Activated CD8-positive, alpha-beta memory T cell treated with anti-CD3 and anti-CD28 coated beads for 4 hours (primary cell): ENCODE measurements at regions not wholly inside any gene's neighbourhood (a gene's known extent, or its start where the extent isn't known, plus 50 kb on each side); places are given as distances from the start of the nearest gene placed in this dataset.
"Not testable (repeated sequence)": the region's sequence is repeated elsewhere in the genome, so short reads cannot be mapped to it uniquely, and the experiment has no call there.

Experiments
- DNase-seq, 2 donors: peaks; one replicate each; pipeline ENCODE4 v3.0.0-alpha.2; 2020; ENCODE audit warnings: low read depth in 2 of 2

- not testable (repeated sequence) for DNase-seq
These were observed 321.7 kb downstream of the ZNF674 start for GRCh38 chrX:46223499-46223898.

DNA sequence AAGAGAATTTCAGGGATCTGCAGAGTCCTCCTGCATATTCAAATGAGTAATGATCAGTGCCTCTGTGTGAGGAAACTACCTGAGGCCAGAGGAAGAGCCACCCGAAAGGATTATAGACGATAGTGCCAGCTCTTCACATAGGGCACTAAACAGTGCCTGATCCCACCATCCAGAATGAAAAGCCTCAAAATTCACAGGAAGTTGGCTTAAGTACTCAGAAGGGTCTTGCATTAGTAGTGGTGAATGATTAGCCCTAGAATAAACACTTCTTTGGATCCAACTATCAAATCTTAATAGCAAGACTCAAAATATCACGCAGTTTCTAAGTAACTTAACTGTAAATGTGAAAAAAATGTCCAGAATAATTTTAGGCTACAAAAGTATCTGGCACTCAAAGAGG, 324.4 kb downstream of the ZNF674 start:
- no peak for DNase-seq

- no peak for DNase-seq
These were observed 326.8 kb downstream of the ZNF674 start for GRCh38 chrX:46218373-46218772.

GRCh38 chrX:46216406-46216805, 328.8 kb downstream of the ZNF674 start:
- DNase-seq, result no peak

GRCh38 chrX:46211079-46211478, 334.1 kb downstream of the ZNF674 start:
- no peak for DNase-seq

GRCh38 chrX:46209768-46210167, 335.5 kb downstream of the ZNF674 start:
- no peak for DNase-seq

DNA sequence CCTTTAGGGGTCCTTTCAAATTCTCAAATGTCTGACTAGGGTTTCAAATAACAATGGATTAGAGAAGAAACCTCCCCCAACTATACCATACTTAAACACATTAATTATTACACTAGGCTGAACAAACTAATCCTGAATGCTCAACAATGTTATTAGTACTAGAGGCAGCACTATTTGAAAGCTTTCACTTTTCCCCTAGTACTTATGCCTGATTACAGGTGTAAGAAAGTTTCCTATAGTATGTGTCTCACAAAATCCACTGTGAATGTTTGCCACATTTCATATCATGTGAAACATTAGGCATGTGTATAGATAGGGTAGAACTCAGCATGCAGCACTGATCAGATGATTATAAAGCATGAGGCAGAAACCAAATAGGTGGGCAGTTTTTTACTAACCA, 336.2 kb downstream of the ZNF674 start:
- no peak for DNase-seq

DNA sequence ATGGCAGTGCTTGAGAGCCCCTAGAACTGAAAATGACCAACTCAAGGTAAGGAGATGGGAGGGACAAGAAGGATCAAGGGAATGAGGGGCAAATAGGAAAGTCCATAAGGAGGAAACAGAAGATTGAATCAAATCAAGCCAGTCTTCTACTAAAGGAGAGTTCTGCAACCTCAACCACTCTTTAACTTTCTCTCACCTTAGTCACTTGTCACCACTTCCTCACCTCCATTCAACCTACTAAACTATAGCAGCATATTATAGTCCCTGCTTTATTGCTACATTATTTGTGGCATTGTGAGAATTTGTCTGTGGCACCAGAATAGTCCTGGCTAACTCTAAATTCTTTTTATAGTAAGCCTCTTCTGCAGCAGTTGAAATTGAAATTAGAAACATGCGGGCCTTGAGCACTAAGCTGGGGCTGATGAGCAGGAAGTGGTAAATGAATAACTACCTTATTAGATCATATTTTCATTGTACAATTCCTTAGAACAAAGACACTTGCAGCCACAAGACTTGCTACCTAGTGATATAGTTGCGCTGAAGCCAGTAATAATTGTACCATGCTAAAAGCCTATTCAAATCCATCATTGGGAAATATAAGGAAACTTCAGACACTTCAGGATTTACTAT, 336.9 kb downstream of the ZNF674 start:
- no peak for DNase-seq

GRCh38 chrX:46204721-46205422, 340.3 kb downstream of the ZNF674 start:
- DNase-seq, result no peak

- no peak for DNase-seq
These were observed 342.3 kb downstream of the ZNF674 start for GRCh38 chrX:46202733-46203514.

DNA sequence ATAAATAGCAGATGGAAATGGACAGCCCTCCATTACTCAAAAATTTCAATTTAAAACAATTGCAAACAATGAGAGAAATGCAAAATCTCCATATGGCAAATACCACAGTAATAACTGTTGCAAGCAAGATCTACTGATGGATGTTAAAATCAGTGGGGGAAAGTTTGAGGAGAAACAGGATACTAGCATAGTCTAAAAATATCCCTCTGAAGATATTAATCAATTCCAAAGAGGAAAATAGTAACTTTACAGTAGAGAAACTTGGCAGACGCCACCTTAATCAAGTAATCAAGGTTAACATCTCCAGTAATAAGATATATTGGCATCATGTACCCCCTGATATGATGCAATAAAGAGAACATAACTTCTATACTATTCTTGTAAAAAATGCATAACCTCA, 344.8 kb downstream of the ZNF674 start:
- DNase-seq, result no peak

DNA sequence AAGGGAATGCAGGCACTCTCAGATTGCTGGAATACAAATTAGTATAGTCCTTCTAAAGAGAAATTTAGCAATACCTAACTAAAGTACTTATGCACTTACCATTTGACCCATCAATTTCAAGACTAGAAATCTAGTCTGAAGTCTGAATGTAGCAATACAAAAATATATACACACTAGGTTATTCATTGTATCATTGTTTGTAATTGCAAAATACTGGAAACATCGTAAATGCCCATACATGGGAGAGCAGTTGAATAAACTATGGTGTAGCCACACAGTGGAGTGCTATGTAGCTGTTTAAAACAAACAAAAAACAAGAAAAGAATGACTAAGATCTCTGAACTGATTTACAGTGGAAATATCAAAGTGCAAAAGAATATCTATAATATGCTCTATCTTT, 346.4 kb downstream of the ZNF674 start:
- no peak for DNase-seq

- not testable (repeated sequence) for DNase-seq
These were observed 358.5 kb downstream of the ZNF674 start for GRCh38 chrX:46186811-46187106.

- no peak for DNase-seq
These were observed 359.1 kb downstream of the ZNF674 start for GRCh38 chrX:46185923-46186810.

- no peak for DNase-seq
These were observed 360.5 kb downstream of the ZNF674 start for GRCh38 chrX:46184749-46185148.

DNA sequence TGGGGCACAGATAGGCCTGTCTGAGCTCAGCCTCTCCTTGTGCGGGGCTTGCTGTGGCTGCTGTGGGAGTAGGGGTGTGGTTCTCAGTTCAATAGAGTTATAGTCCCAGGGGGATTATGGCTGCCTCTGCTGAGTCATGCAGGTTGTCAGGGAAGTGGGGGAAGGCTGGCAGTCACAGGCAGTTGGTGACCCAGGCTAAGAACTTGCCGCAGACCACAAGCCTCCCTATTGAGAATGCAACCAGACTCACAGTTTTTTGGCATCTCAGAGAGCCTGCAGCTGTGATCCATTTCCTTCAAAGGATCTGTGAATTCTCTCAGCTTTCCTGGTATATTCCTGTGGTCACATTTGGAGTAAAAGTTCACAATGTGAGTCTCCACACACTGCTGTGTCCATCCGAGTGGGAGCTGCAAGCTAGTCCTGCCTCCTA, 364.9 kb downstream of the ZNF674 start:
- no peak for DNase-seq

- no peak for DNase-seq
These were observed 365.5 kb downstream of the ZNF674 start for GRCh38 chrX:46179748-46180147.

- DNase-seq, result no peak
These were observed 366.5 kb downstream of the ZNF674 start for GRCh38 chrX:46178763-46179162.

- no peak for DNase-seq
These were observed 372.1 kb downstream of the ZNF674 start for GRCh38 chrX:46173159-46173558.

DNA sequence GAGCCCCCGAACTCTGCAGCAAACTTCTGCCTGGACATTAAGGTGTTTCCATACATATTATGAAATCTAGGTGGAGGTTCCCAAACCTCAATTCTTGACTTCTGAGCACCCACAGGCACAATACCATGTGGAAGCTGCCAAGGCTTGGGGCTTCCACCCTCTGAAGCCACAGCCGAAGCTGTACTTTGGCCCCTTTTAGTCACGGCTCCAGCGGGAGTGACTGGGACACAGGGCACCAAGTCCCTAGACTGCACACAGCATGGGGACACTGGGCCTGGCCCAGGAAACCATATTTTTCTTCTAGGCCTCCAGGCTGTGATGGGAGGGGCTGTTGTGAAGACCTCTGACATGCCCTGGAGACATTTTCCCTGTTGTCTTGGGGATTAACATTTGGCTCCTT, 373.8 kb downstream of the ZNF674 start:
- DNase-seq, result not testable (repeated sequence)

GRCh38 chrX:46169808-46170207, 375.4 kb downstream of the ZNF674 start:
- no peak for DNase-seq

- no peak for DNase-seq
These were observed 377.0 kb downstream of the ZNF674 start for GRCh38 chrX:46168254-46168653.
